ENCODE measurements at regions not wholly inside any gene's neighbourhood (a gene's known extent, or its start where the extent isn't known, plus 50 kb on each side); places are given as distances from the start of the nearest gene placed in this dataset.

DNA sequence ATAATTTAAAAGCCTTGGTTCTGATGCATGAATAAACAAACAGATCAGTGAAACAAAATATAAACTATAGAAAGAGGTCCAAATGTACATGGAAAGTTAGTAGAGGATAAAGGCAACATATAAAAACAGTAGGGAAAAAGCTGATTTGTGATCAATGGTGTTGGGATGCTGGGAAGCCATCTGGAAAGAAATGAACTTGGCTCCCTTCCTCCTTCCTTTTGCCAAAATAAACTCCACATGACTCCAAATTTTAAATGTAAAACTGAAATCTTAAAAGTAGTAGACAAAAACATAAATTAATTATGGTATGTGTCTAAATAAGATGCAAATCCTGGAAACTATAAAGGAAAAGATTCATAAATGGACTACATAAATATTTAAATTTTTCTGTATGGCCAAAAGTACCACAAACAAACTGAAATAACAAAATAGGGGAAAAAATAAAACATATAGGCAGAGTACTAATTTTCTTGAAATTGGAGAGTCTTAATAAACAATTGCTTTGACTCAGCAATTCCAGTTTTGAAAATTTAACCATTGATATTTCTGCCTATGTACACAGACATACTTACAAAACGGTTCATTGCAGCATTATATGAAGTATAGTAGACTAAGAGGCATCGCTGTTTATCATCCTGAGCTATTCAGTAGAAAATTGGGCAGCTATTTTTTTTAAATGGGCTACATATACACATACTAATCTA, 77.0 kb upstream of the TRIM24 start:
- Mint-ChIP-seq H3K4me3 (ENCODE audit: unreplicated experiment) (no peak overlapping the region), H3K27ac (ENCODE audit: unreplicated experiment) (no peak overlapping the region), H3K9me3 (ENCODE audit: unreplicated experiment) (no peaks in the 10 kb centered on the region), H3K4me1 (ENCODE audit: low read depth, unreplicated experiment) (no peaks in the 10 kb centered on the region), H3K36me3 (ENCODE audit: unreplicated experiment) (peaks cover 5% of the 10 kb centered on the region), H3K27me3 (ENCODE audit: unreplicated experiment) (peaks cover 2% of the 10 kb centered on the region)
- TF ChIP-seq, protein P1, sequence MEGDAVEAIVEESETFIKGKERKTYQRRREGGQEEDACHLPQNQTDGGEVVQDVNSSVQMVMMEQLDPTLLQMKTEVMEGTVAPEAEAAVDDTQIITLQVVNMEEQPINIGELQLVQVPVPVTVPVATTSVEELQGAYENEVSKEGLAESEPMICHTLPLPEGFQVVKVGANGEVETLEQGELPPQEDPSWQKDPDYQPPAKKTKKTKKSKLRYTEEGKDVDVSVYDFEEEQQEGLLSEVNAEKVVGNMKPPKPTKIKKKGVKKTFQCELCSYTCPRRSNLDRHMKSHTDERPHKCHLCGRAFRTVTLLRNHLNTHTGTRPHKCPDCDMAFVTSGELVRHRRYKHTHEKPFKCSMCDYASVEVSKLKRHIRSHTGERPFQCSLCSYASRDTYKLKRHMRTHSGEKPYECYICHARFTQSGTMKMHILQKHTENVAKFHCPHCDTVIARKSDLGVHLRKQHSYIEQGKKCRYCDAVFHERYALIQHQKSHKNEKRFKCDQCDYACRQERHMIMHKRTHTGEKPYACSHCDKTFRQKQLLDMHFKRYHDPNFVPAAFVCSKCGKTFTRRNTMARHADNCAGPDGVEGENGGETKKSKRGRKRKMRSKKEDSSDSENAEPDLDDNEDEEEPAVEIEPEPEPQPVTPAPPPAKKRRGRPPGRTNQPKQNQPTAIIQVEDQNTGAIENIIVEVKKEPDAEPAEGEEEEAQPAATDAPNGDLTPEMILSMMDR (IDR thresholded peaks at IDR 0.05; ENCODE audit: partially characterized antibody, unreplicated experiment): no peak
- DNase-seq: no peak

- H3K4me3 Mint-ChIP-seq (ENCODE audit: unreplicated experiment): no peak overlapping the region
- H3K9me3 Mint-ChIP-seq (ENCODE audit: unreplicated experiment): no peaks in the 10 kb centered on the region
- no peaks in the 10 kb centered on the region for H3K36me3 Mint-ChIP-seq (ENCODE audit: unreplicated experiment)
These were observed 73.2 kb upstream of the TRIM24 start for GRCh38 chr7:138386821-138387220.

DNA sequence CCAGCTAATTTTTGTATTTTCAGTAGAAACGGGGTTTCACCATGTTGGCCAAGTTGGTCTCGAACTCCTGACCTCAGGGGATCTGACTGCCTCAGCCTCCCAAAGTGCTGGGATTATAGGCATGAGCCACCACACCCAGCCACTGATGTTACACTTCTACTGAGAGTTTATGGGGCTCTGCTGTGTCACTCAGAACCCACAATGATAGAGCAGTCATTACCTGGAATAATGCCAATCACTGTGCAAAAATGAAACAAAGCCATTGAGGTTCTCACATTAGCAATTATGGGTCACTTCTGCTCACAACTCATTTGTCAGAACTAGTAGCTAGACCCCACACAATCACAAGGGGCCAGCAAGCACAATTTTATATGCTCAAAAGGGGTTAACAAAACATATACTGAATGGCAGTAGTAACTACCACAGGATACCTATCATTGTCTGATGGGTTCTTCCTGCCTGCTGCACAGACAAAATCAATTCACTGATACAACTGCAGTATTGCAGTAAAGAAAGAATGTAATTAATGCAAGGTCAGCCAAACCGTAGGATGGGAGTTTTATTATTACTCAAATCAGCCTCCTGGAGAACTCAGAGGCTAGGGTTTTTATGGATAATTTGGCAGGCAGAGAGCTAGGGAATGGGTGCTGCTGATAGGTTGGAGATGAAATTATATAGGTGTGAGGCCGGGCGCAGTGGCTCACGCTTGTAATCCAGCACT, 72.1 kb upstream of the TRIM24 start:
- H3K27me3 Mint-ChIP-seq (ENCODE audit: unreplicated experiment): no peaks in the 10 kb centered on the region

More at GRCh38 chr7:138386821-138387220, 73.2 kb upstream of the TRIM24 start:
- H3K4me1 Mint-ChIP-seq (ENCODE audit: low read depth, unreplicated experiment): no peaks in the 10 kb centered on the region
- TF ChIP-seq, protein P1 (IDR thresholded peaks at IDR 0.05; ENCODE audit: partially characterized antibody, unreplicated experiment): no peak
- H3K27me3 Mint-ChIP-seq (ENCODE audit: unreplicated experiment): no peaks in the 10 kb centered on the region
- DNase-seq: no peak
- no peak overlapping the region for H3K27ac Mint-ChIP-seq (ENCODE audit: unreplicated experiment)

DNA sequence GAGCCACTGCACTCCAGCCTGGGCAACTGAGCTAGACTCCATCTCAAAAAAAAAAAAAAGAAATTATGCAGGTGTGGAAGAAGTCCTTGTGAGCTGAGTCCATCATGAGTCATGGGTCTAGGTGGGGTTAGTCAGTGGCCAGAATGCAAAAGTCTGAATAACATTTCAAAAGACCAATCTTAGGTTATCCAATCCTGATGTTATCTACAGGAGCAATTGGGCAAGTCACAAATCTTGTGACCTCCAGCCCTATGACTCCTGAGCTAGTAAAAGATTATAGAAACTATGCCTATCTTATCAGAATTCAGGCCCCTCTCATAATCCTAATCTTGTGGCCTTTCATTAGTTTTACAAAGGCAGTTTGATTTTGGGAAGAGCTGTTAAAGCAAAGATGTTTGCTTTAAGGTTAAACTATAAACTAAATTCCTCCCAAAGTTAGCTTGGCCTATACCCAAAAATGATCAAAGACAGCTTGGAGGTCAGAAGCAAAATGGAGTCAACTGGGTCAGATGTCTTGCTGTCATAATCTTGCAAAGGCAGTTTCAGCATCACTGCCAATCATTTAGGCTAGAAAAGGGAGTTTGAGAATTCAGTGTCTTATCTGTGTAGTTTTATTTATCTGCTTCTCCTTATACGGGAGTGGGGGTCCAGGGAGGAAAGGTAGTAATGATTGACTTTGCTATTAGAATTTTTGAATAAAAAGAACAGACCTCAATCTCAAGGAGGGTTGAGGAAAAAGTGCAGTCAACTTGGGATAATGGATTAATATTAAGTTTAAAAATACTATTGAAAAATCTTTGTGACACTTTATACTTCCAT, 71.2 kb upstream of the TRIM24 start:
- TF ChIP-seq, protein P1 (IDR thresholded peaks at IDR 0.05; ENCODE audit: partially characterized antibody, unreplicated experiment): no peak
- Mint-ChIP-seq H3K36me3 (ENCODE audit: unreplicated experiment) (no peaks in the 10 kb centered on the region), H3K4me3 (ENCODE audit: unreplicated experiment) (no peak overlapping the region), H3K4me1 (ENCODE audit: low read depth, unreplicated experiment) (no peaks in the 10 kb centered on the region), H3K9me3 (ENCODE audit: unreplicated experiment) (no peaks in the 10 kb centered on the region), H3K27ac (ENCODE audit: unreplicated experiment) (no peak overlapping the region), H3K27me3 (ENCODE audit: unreplicated experiment) (no peaks in the 10 kb centered on the region)
- DNase-seq: no peak

More for the DNA sequence above, 72.1 kb upstream of the TRIM24 start:
- no peaks in the 10 kb centered on the region for H3K36me3 Mint-ChIP-seq (ENCODE audit: unreplicated experiment)
- no peak for DNase-seq
- H3K9me3 Mint-ChIP-seq (ENCODE audit: unreplicated experiment): no peaks in the 10 kb centered on the region
- H3K4me3 Mint-ChIP-seq (ENCODE audit: unreplicated experiment): no peak overlapping the region
- no peaks in the 10 kb centered on the region for H3K4me1 Mint-ChIP-seq (ENCODE audit: low read depth, unreplicated experiment)
- no peak overlapping the region for H3K27ac Mint-ChIP-seq (ENCODE audit: unreplicated experiment)
- TF ChIP-seq, protein P1 (IDR thresholded peaks at IDR 0.05; ENCODE audit: partially characterized antibody, unreplicated experiment): no peak
